Esophagus squamous epithelium (tissue), 5 donors: ENCODE measurements at regions not wholly inside any gene's neighbourhood (a gene's known extent, or its start where the extent isn't known, plus 50 kb on each side); places are given as distances from the start of the nearest gene placed in this dataset.

Experiments
- DNase-seq: peaks from one replicate; lab custom pipeline; 2025; lab: John Stamatoyannopoulos, UW
- H3K27ac ChIP-seq, 4 donors: fragments of 200-600 bp; sonication (generic); one replicate each; pipeline ENCODE4 v1.5.1; 2016 to 2019; ENCODE audit warnings: mild to moderate bottlenecking in 1 of 4
- H3K27me3 ChIP-seq, 4 donors: fragments of 200-600 bp; sonication (generic); 1 replicate in 3 of 4; 2 replicates in 1 of 4; pipeline versions ENCODE4 v1.5.1 to v1.6.0; 2017 to 2021; ENCODE audit warnings: antibody characterized with exemption in 1 of 4
- H3K36me3 ChIP-seq, 3 donors: fragments of 200-600 bp; sonication (generic); one replicate each; pipeline ENCODE4 v1.5.1; 2016 to 2019
- H3K4me1 ChIP-seq, 3 donors: fragments of 200-600 bp; sonication (generic); one replicate each; pipeline ENCODE4 v1.5.1; 2017 to 2019
- H3K4me3 ChIP-seq, 4 donors: fragments of 200-600 bp; sonication (generic); 1 replicate in 3 of 4; 2 replicates in 1 of 4; pipeline ENCODE4 v1.5.1; 2016 to 2019; ENCODE audit warnings: mild to moderate bottlenecking in 2 of 4, moderate library complexity in 1 of 4
- H3K9me3 ChIP-seq, 3 donors: fragments of 200-600 bp; sonication (generic); one replicate each; pipeline ENCODE4 v1.5.1; 2016 to 2019
- POLR2A ChIP-seq, 4 donors: fragments of 450-650 bp; IDR thresholded peaks; one replicate each; pipeline ENCODE4 v1.6.1; 2017; ENCODE audit warnings: antibody characterized with exemption in 4 of 4, mild to moderate bottlenecking in 4 of 4, moderate library complexity in 3 of 4
- WGBS, 2 donors: methylation state at CpG; one replicate each; pipeline ENCODE4 v1.1.5; 2018; 5-methylcytosine and 5-hydroxymethylcytosine counted together
- intact Hi-C: fragments of 100-400 bp; cut with DNase I; formaldehyde crosslinking; loops from one replicate; pipeline ENCODE4 v1.15.0; 2022
- TF ChIP-seq, protein P1 (sequence below), 6 experiments: fragments of 450-650 bp in 4 of 6; fragments of 200-600 bp in 2 of 6; sonication (generic) in 2 of 6; IDR thresholded peaks; one replicate each; pipeline ENCODE4 v1.5.1; 2016 to 2019; ENCODE audit warnings: antibody characterized with exemption in 6 of 6, mild to moderate bottlenecking in 4 of 6, moderate library complexity in 4 of 6
- donor health status: DM: yes; HTN: yes; CAD: no.

GRCh38 chr4:57265831-57266582 is 155.8 kb upstream of the IGFBP7 start:
- 62 to 63% methylated on average over 5 to 6 of the region's 6 CpGs for WGBS, 2 donors
- no peak for DNase-seq

GRCh38 chr4:57254754-57255153 is 144.6 kb upstream of the IGFBP7 start:
- Histone ChIP-seq H3K27ac (no peak overlapping the region), H3K4me3 (no peak overlapping the region), H3K27me3 (no peaks in the 10 kb centered on the region), H3K36me3 (no peaks in the 10 kb centered on the region), H3K9me3 (no peaks in the 10 kb centered on the region), H3K4me1 (no peaks in the 10 kb centered on the region)
- DNase-seq = no peak
- intact Hi-C loops = no loop called here
- TF ChIP-seq, protein P1, sequence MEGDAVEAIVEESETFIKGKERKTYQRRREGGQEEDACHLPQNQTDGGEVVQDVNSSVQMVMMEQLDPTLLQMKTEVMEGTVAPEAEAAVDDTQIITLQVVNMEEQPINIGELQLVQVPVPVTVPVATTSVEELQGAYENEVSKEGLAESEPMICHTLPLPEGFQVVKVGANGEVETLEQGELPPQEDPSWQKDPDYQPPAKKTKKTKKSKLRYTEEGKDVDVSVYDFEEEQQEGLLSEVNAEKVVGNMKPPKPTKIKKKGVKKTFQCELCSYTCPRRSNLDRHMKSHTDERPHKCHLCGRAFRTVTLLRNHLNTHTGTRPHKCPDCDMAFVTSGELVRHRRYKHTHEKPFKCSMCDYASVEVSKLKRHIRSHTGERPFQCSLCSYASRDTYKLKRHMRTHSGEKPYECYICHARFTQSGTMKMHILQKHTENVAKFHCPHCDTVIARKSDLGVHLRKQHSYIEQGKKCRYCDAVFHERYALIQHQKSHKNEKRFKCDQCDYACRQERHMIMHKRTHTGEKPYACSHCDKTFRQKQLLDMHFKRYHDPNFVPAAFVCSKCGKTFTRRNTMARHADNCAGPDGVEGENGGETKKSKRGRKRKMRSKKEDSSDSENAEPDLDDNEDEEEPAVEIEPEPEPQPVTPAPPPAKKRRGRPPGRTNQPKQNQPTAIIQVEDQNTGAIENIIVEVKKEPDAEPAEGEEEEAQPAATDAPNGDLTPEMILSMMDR (IDR thresholded peaks at IDR 0.05) = no peak

More at GRCh38 chr4:57265831-57266582, 155.8 kb upstream of the IGFBP7 start:
- H3K9me3 ChIP-seq = no peaks in the 10 kb centered on the region
- no peak overlapping the region for H3K4me3 ChIP-seq
- TF ChIP-seq POLR2A (IDR thresholded peaks at IDR 0.05) = no peak
- H3K27me3 ChIP-seq = no peaks in the 10 kb centered on the region
- intact Hi-C loops = no loop called here
- H3K4me1 ChIP-seq = no peaks in the 10 kb centered on the region
- no peaks in the 10 kb centered on the region for H3K36me3 ChIP-seq
- no peak overlapping the region for H3K27ac ChIP-seq

DNA sequence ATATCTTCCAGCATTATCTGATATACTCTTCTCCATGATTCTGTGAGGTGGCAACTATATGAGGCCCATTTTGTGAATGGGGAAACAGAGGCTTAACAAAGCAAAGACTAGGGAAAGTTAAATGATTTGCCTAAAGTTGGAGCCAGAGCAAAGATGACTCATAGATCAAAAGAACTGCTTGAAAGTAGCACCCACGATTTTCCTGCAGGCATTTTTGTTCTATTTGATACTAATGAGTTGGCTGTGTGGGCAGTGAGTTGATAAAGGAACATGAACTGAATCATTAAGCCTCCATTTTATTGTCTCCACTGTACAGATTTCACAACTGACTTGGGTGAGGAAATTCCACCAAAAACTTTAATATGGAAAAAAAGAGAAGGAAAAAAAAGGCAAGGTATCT is 138.9 kb upstream of the IGFBP7 start:
- Histone ChIP-seq H3K27me3 (no peaks in the 10 kb centered on the region), H3K4me3 (no peak overlapping the region), H3K9me3 (no peaks in the 10 kb centered on the region), H3K4me1 (peaks cover 0 to 7% (median 0%) of the 10 kb centered on the region in 3 donors), H3K36me3 (no peaks in the 10 kb centered on the region), H3K27ac (no peak overlapping the region)
- TF ChIP-seq, protein P1 (IDR thresholded peaks at IDR 0.05) = no peak
- no peak for TF ChIP-seq POLR2A (IDR thresholded peaks at IDR 0.05)
- intact Hi-C loops = no loop called here
- WGBS, 2 donors = 5 to 17% methylated on average over 1 of the region's 1 CpG
- DNase-seq = no peak

DNA sequence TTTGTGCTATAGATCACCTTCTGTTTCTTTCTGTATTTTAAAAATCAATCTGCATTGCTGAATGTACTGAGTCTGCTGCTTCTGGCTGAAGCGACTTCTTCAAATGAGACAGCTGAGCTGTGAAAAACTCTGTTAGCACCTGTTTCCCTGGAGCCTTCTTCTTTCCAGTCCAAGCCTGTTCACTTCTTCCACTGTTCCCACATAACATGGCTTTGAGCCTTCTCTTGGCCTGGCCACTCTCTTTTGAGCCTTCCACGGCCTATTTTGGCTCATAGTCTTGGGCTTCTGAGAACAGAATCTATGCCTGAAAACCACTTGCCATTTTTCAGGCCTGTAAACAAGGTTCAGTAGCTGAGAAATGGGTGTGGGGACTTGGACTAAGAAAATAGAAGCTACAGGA is 132.9 kb upstream of the IGFBP7 start:
- WGBS, 2 donors = 43 to 56% methylated on average over 2 of the region's 2 CpGs
- no peaks in the 10 kb centered on the region for H3K27me3 ChIP-seq
- H3K36me3 ChIP-seq = no peaks in the 10 kb centered on the region
- TF ChIP-seq POLR2A (IDR thresholded peaks at IDR 0.05) = no peak
- intact Hi-C loops = no loop called here
- no peaks in the 10 kb centered on the region for H3K4me1 ChIP-seq
- no peak overlapping the region for H3K4me3 ChIP-seq
- H3K9me3 ChIP-seq = no peaks in the 10 kb centered on the region
- H3K27ac ChIP-seq = no peak overlapping the region
- no peak for DNase-seq

DNA sequence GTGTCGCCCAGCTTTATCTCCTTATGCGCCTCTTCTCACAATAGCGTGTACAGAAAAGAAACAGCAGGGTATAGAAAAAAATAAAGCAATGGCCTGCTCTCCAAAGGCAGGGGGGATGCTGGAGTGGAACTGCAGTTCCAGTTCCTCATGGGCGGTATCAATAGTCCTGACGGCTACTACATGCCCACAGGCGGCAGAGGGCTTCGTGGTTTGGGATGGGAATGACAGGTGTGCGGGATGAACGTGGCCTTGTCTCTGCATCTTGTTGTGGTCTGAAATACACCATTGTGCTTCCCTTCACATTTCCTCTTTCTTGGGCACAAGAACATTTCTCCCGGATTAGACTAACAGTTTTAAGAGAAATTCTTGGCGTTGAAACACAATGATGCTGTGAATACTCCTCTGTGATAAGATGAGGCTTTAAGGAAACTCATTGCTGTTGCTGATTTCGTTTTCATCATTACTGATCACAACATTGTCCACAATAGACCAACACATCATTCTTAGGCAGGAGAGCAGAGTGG is 124.1 kb upstream of the IGFBP7 start:
- Histone ChIP-seq H3K27ac (no peak overlapping the region), H3K36me3 (no peaks in the 10 kb centered on the region), H3K27me3 (no peaks in the 10 kb centered on the region), H3K4me3 (no peak overlapping the region), H3K9me3 (no peaks in the 10 kb centered on the region), H3K4me1 (no peaks in the 10 kb centered on the region)
- 75 to 80% methylated on average over 9 to 12 of the region's 12 CpGs for WGBS, 2 donors
- TF ChIP-seq, protein P1 (IDR thresholded peaks at IDR 0.05) = no peak
- no peak for TF ChIP-seq POLR2A (IDR thresholded peaks at IDR 0.05)
- no peak for DNase-seq
- intact Hi-C loops = no loop called here

DNA sequence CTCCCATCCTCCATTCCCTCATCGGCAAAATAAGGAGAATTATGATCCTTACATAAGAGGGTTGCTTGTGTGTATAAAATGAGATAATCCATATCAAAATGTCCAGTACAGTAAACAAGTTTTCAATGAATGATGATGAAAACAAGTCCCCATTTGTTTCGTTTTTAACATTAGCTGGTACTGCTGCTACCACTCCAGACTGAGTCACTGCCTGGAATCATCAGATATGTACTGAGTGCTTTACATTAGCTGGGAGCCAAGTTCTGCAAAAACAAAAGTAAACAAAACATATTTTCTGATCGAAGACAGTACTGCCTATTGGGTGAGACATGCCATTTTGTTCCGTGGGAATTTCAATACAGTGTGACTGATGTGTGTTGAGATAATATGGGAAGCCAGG is 123.2 kb upstream of the IGFBP7 start:
- H3K4me1 ChIP-seq = no peaks in the 10 kb centered on the region
- H3K27ac ChIP-seq = no peak overlapping the region
- intact Hi-C loops = no loop called here
- no peaks in the 10 kb centered on the region for H3K9me3 ChIP-seq
- no peak overlapping the region for H3K4me3 ChIP-seq
- H3K36me3 ChIP-seq = no peaks in the 10 kb centered on the region
- DNase-seq = no peak
- no peak for TF ChIP-seq POLR2A (IDR thresholded peaks at IDR 0.05)
- TF ChIP-seq, protein P1 (IDR thresholded peaks at IDR 0.05) = no peak
- H3K27me3 ChIP-seq = no peaks in the 10 kb centered on the region
- 18 to 26% methylated on average over 4 of the region's 4 CpGs for WGBS, 2 donors
